Activated CD4-positive, alpha-beta memory T cell treated with anti-CD3 and anti-CD28 coated beads, Interleukin-2, amount 10 ng/mL, durations not matched to agents 7 days and 5 days (primary cell): ENCODE measurements at regions not wholly inside any gene's neighbourhood (a gene's known extent, or its start where the extent isn't known, plus 50 kb on each side); places are given as distances from the start of the nearest gene placed in this dataset.
A peak's percentile ranks its signal among the peaks of the same experiment; 100 is the strongest.
"Not testable (repeated sequence)": the region's sequence is repeated elsewhere in the genome, so short reads cannot be mapped to it uniquely, and the experiment has no call there.

Source experiments
- CTCF ChIA-PET: fragments of 350-600 bp; sonication (Branson Sonifier 250); formaldehyde crosslinking; loops from one replicate; lab custom pipeline; 2021; ENCODE audit warnings: antibody characterized with exemption, inconsistent platforms; lab: Charles Lee
- POLR2A ChIA-PET: fragments of 350-600 bp; sonication (Branson Sonifier 250); formaldehyde crosslinking; loops from one replicate; lab custom pipeline; 2021; ENCODE audit warnings: antibody characterized with exemption; lab: Charles Lee
- DNase-seq: peaks from one replicate; pipeline ENCODE4 v3.0.0-alpha.2; 2020
- H3K27ac Mint-ChIP-seq: one replicate; pipeline ENCODE4 v1.8.0; 2021; ENCODE audit warnings: mild to moderate bottlenecking, mixed read lengths
- H3K27me3 Mint-ChIP-seq: one replicate; pipeline ENCODE4 v1.8.0; 2021; ENCODE audit warnings: mixed read lengths
- H3K36me3 Mint-ChIP-seq: one replicate; pipeline ENCODE4 v1.8.0; 2021; ENCODE audit warnings: low read depth, mixed read lengths
- H3K4me1 Mint-ChIP-seq: one replicate; pipeline ENCODE4 v1.8.0; 2021; ENCODE audit warnings: mixed read lengths
- H3K4me3 Mint-ChIP-seq: one replicate; pipeline ENCODE4 v1.8.0; 2021; ENCODE audit warnings: mild to moderate bottlenecking, mixed read lengths
- H3K9me3 Mint-ChIP-seq: one replicate; pipeline ENCODE4 v1.8.0; 2021; ENCODE audit warnings: mixed read lengths

- ChIA-PET CTCF (no interaction called here), POLR2A (no interaction called here)
- Mint-ChIP-seq H3K27ac (no peak overlapping the region), H3K4me3 (no peak overlapping the region), H3K27me3 (no peaks in the 10 kb centered on the region), H3K4me1 (no peaks in the 10 kb centered on the region), H3K9me3 (no peaks in the 10 kb centered on the region), H3K36me3 (no peaks in the 10 kb centered on the region)
- no peak for DNase-seq
These were observed 440.3 kb upstream of the AADAT start for GRCh38 chr4:170529748-170530722.

GRCh38 chr4:170526471-170526870 lies 436.7 kb upstream of the AADAT start:
- CTCF ChIA-PET, result no interaction called here
- Mint-ChIP-seq H3K27me3 (no peaks in the 10 kb centered on the region), H3K36me3 (no peaks in the 10 kb centered on the region), H3K9me3 (no peaks in the 10 kb centered on the region), H3K27ac (no peak overlapping the region), H3K4me1 (no peaks in the 10 kb centered on the region), H3K4me3 (no peak overlapping the region)
- no peak for DNase-seq
- POLR2A ChIA-PET, result no interaction called here

GRCh38 chr4:170522427-170522970 lies 432.7 kb upstream of the AADAT start:
- Mint-ChIP-seq H3K27me3 (no peaks in the 10 kb centered on the region), H3K9me3 (peaks cover 2% of the 10 kb centered on the region), H3K36me3 (no peaks in the 10 kb centered on the region), H3K4me1 (no peaks in the 10 kb centered on the region), H3K27ac (no peak overlapping the region), H3K4me3 (no peak overlapping the region)
- no peak for DNase-seq
- CTCF ChIA-PET, result no interaction called here
- POLR2A ChIA-PET, result no interaction called here

- no peak for DNase-seq
- ChIA-PET POLR2A (no interaction called here), CTCF (no interaction called here)
- Mint-ChIP-seq H3K4me1 (no peaks in the 10 kb centered on the region), H3K9me3 (no peaks in the 10 kb centered on the region), H3K4me3 (peak overlapping the region; percentile 31), H3K27ac (no peak overlapping the region), H3K27me3 (no peaks in the 10 kb centered on the region), H3K36me3 (no peaks in the 10 kb centered on the region)
These were observed 407.9 kb upstream of the AADAT start for GRCh38 chr4:170497689-170498088.

GRCh38 chr4:170497112-170497511 lies 407.4 kb upstream of the AADAT start:
- Mint-ChIP-seq H3K4me1 (no peaks in the 10 kb centered on the region), H3K9me3 (no peaks in the 10 kb centered on the region), H3K27ac (no peak overlapping the region), H3K36me3 (no peaks in the 10 kb centered on the region), H3K27me3 (no peaks in the 10 kb centered on the region), H3K4me3 (peak overlapping the region; percentile 31)
- DNase-seq, result no peak
- POLR2A ChIA-PET, result no interaction called here
- CTCF ChIA-PET, result no interaction called here

GRCh38 chr4:170491981-170492380 lies 402.2 kb upstream of the AADAT start:
- H3K27me3 Mint-ChIP-seq, result no peaks in the 10 kb centered on the region
- no peaks in the 10 kb centered on the region for H3K9me3 Mint-ChIP-seq
- H3K36me3 Mint-ChIP-seq, result no peaks in the 10 kb centered on the region
- POLR2A ChIA-PET, result no interaction called here
- no peaks in the 10 kb centered on the region for H3K4me1 Mint-ChIP-seq
- DNase-seq, result no peak
- H3K27ac Mint-ChIP-seq, result no peak overlapping the region
- CTCF ChIA-PET, result no interaction called here
- no peak overlapping the region for H3K4me3 Mint-ChIP-seq

GRCh38 chr4:170476351-170476750 lies 386.6 kb upstream of the AADAT start:
- POLR2A ChIA-PET, result no interaction called here
- Mint-ChIP-seq H3K27ac (no peak overlapping the region), H3K4me3 (no peak overlapping the region), H3K9me3 (peaks cover 3% of the 10 kb centered on the region), H3K27me3 (no peaks in the 10 kb centered on the region), H3K36me3 (no peaks in the 10 kb centered on the region), H3K4me1 (no peaks in the 10 kb centered on the region)
- DNase-seq, result no peak
- CTCF ChIA-PET, result interaction anchor here (0.7 kb wide), 1 partner anchor 68 kb away, joined by 3 read pairs; no protein-coding TSS in a partner anchor

GRCh38 chr4:170465429-170465828 lies 375.7 kb upstream of the AADAT start:
- DNase-seq, result no peak
- POLR2A ChIA-PET, result no interaction called here
- Mint-ChIP-seq H3K4me1 (no peaks in the 10 kb centered on the region), H3K27me3 (no peaks in the 10 kb centered on the region), H3K27ac (no peak overlapping the region), H3K36me3 (no peaks in the 10 kb centered on the region), H3K9me3 (no peaks in the 10 kb centered on the region), H3K4me3 (no peak overlapping the region)
- CTCF ChIA-PET, result no interaction called here

GRCh38 chr4:170464614-170465197 lies 374.9 kb upstream of the AADAT start:
- CTCF ChIA-PET, result no interaction called here
- Mint-ChIP-seq H3K36me3 (no peaks in the 10 kb centered on the region), H3K4me3 (no peak overlapping the region), H3K27ac (no peak overlapping the region), H3K4me1 (no peaks in the 10 kb centered on the region), H3K27me3 (no peaks in the 10 kb centered on the region), H3K9me3 (no peaks in the 10 kb centered on the region)
- DNase-seq, result no peak
- POLR2A ChIA-PET, result no interaction called here

GRCh38 chr4:170446782-170447181 lies 357.0 kb upstream of the AADAT start:
- Mint-ChIP-seq H3K4me1 (no peaks in the 10 kb centered on the region), H3K9me3 (no peaks in the 10 kb centered on the region)

GRCh38 chr4:170441146-170441545 lies 351.4 kb upstream of the AADAT start:
- H3K27me3 Mint-ChIP-seq, H3K36me3 Mint-ChIP-seq, POLR2A ChIA-PET, H3K27ac Mint-ChIP-seq, H3K9me3 Mint-ChIP-seq, CTCF ChIA-PET, H3K4me1 Mint-ChIP-seq, H3K4me3 Mint-ChIP-seq, DNase-seq: not testable (repeated sequence)

More at GRCh38 chr4:170446782-170447181, 357.0 kb upstream of the AADAT start:
- no peaks in the 10 kb centered on the region for H3K27me3 Mint-ChIP-seq
- POLR2A ChIA-PET, result no interaction called here
- CTCF ChIA-PET, result no interaction called here
- no peak overlapping the region for H3K27ac Mint-ChIP-seq
- no peak for DNase-seq
- no peak overlapping the region for H3K4me3 Mint-ChIP-seq
- H3K36me3 Mint-ChIP-seq, result no peaks in the 10 kb centered on the region

- CTCF ChIA-PET, result no interaction called here
- no peak overlapping the region for H3K27ac Mint-ChIP-seq
- H3K36me3 Mint-ChIP-seq, result no peaks in the 10 kb centered on the region
- no peak overlapping the region for H3K4me3 Mint-ChIP-seq
- no peak for DNase-seq
- no peaks in the 10 kb centered on the region for H3K4me1 Mint-ChIP-seq
- H3K9me3 Mint-ChIP-seq, result no peaks in the 10 kb centered on the region
- POLR2A ChIA-PET, result no interaction called here
- H3K27me3 Mint-ChIP-seq, result no peaks in the 10 kb centered on the region
These were observed 339.2 kb upstream of the AADAT start for GRCh38 chr4:170428929-170429328.

- H3K27me3 Mint-ChIP-seq, result no peaks in the 10 kb centered on the region
- no peak overlapping the region for H3K4me3 Mint-ChIP-seq
- ChIA-PET CTCF (no interaction called here), POLR2A (no interaction called here)
- DNase-seq, result no peak
- H3K36me3 Mint-ChIP-seq, result no peaks in the 10 kb centered on the region
- H3K4me1 Mint-ChIP-seq, result no peaks in the 10 kb centered on the region
- no peaks in the 10 kb centered on the region for H3K9me3 Mint-ChIP-seq
- no peak overlapping the region for H3K27ac Mint-ChIP-seq
These were observed 335.9 kb upstream of the AADAT start for GRCh38 chr4:170425521-170426143.
